GM18861 (cell line): ENCODE measurements at regions not wholly inside any gene's neighbourhood (a gene's known extent, or its start where the extent isn't known, plus 50 kb on each side); places are given as distances from the start of the nearest gene placed in this dataset.

Source experiments
- ATAC-seq: cut with Tn5 transposase; IDR thresholded peaks from one replicate; pipeline ENCODE4 v1.9.1; 2021; ENCODE audit not compliant: unreplicated experiment

DNA sequence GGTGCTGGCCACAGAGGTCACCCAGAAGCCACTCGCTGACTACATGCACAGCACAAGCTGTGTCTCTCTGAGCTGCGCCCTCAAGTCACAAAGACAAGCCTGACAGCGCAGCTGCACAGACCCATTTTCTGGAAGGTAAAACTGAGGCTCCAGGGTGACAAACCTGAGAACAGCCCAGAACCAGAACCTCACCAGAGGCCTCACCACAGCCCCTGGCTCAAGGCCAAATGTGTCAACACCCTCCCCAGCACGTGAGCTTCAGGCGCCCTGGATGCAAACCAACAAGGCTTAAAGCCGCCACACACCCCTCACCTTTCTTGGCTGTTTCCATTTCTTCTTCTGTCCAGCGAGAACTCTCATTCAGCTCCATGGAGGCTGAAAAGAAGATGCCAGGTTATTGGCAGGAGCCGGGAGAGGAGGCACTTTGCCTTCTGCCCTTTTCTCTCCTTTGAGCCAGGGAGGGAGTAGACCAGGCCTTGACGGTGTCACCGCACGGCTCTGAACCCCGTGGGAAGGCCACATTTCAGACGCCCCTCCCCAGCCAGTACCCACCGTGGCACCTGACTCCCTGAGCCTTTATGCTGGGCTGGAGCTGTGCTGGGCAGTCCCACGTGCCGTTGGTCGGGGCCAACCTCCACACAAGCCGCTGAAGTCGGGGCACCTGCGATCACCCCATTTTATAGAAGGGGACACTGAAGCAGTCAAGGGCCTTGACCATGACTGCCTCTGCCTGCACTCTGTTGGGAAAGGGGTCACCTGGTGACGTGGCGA is 103.1 kb downstream of the RFLNA start:
- ATAC-seq: no peak

DNA sequence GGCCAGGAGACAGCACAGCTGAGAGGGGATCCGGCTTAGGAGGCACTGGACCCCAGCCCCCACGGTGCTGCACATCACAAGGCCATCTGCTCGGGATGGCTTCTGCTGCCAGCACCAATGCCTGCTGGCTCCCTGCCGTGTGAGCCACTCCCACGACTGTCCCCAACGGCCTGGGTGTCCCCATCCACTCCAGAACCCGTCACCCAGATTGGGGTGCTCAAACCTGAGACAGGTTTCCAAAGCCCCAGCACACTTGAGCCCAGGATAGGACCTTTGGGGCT is 102.4 kb downstream of the RFLNA start:
- ATAC-seq: no peak

DNA sequence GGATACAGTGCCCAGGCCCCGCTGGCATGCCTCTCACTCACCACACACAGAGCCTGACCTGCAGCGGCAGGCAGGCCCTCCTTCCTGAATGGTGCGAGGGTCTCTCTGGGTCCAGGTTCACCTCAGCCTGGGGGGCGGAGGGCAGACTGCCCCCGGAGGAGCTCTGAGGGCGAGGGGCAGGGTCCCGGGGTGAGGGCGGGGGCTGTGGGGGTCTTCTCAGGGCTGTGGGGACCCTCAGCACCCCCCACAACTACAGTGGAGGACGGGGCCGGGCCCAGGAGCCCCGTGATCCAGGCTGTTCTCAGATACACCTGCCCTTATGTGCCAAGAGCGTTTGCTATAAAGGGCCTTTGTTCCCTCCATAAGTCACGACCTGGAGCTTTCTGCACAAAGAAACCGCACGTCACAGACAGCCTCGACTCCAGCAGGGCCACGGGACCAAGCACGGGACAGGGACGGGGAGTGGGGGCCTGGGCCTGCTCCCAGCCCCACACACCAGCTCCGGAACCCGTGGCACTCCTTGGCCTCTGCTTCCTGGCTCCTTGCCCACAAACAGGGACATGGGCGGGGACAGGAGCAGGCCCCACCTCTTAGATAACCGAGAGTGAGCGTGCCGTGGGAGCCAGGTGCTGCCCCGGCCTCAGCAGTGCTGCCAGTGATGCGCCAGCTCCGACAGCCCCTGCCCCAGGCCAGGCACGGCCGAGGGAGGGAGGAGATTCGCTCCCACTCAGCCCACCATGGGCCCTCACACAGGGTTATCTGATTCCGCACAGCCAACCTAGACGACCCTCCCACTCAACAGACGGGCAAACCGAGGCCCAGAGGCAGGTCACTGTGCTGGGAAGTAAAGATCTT is 101.9 kb downstream of the RFLNA start:
- no peak for ATAC-seq

- ATAC-seq: no peak
These were observed 101.1 kb downstream of the RFLNA start for GRCh38 chr12:124395986-124396385.

GRCh38 chr12:124395284-124395752 is 100.4 kb downstream of the RFLNA start:
- ATAC-seq: no peak

GRCh38 chr12:124394462-124395128 is 99.7 kb downstream of the RFLNA start:
- ATAC-seq: no peak

DNA sequence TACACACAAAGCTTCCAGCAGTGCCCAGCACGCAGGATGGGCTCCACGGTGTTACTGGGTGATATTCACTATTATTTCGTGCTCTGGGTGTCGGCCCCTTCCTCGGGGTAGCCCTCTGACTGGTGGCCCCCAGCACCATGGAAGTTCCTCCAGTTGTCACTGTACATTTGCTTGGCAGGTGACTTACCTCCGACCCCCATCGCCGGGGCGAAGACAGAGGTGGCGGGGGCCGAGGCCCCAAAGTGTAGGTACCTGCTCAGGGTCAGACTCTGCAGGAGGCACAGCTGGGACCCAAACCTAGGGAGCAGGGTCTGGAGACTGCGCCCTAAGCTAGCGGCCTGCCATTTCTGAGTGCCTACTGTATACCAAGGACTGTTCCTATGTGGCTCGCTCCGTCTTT is 98.9 kb downstream of the RFLNA start:
- ATAC-seq: no peak

GRCh38 chr12:124393414-124393790 is 98.5 kb downstream of the RFLNA start:
- no peak for ATAC-seq

DNA sequence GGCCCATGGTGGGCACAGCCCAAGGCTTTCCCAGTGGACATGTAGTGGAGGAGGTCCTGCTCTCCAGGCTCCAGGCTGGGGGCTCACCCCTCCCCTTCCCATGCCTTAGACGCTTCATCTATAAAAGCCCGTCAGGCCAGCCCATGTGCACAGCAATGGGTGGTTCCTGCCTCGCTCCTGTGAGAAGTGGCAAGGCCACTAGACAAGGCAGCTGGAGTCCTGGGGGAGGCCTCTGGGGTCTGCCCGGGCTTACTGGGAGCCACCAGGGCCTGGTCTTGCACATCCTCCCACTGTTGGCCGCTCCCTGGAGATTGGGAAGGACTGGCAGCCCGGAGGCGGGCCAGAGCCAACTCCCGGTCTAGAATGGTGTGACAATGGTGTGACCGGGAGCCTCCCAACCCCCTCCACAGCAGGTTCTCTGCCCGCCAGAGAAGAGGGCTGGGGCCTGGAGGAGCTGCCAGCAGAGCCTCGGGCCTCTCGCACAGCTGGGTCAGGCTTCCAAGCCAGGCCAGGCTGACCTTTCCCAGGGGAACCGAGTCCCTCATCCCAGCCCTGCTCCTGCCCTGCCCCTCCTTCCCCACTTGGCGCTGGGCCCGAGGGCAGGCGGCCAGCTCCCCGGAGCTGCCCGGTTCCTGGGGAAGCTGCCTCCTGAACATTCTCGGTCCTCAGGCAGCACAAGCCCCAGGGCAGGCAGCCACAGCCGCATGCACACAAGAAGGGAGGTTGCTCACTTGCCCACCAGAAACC is 97.9 kb downstream of the RFLNA start:
- ATAC-seq: no peak

GRCh38 chr12:124392271-124392666 is 97.4 kb downstream of the RFLNA start:
- ATAC-seq: no peak

GRCh38 chr12:124391340-124392261 is 96.7 kb downstream of the RFLNA start:
- ATAC-seq: no peak

DNA sequence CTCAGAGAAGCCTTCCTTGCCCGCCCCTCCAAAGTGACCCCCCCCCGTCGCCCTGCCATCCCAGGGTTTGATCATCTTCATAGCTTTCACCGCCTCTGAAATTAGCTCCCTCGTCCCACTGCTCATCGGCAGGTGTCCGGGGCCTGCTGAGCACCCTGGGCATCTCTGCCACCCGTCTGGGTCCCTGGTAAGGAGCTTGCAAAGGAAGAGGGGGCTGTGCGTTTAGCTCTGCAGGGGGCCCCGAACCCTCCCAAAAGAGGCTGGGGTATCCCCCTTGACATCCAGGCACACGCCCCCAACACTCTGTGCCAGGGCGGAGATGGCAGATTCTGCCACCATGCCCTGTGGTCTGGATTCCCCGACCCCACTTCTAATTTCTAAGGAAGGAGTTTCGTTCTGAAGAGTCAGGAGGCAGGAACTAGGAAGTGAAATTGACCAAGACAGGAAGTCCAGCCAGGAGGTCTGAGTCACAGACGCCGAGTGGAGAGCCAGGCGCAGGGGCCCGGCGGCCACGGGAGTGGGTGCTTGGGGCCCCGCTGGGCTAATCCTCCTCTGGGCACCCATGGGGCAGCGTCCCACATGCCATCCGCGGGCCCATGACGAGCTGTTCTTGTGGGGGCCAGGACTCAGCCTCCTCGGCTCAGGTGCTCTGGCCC is 95.7 kb downstream of the RFLNA start:
- no peak for ATAC-seq

GRCh38 chr12:124389725-124390441 is 95.0 kb downstream of the RFLNA start:
- ATAC-seq: no peak

DNA sequence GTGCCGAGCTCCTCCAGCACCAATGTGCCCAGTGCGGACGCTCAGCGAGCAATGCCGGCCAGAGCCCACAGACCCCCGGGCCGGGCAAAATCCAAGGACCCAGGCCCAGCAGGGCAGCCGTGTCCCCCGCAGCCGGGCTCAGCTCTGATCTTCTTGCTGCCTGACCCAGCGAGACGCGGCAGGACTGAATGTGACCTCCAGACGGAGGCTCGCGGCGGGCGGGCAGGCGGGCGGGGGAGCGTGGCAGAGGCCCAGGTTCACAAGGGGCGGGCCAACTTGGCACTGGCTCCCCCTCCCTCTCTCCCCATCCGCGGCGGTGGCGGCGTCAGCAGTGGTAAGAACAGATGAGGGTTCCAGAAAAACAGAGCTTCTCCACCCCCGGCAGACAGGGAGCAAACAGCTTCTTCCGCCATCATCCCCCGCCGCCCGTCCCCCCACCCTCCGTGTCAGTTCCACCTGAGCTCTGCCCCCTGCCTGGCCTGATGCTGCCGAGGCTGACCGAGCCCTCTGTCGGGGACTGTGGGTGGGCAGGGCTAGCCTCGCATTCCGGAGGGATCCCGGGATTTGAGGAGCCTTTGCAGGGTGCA is 94.3 kb downstream of the RFLNA start:
- no peak for ATAC-seq

- ATAC-seq: no peak
These were observed 93.8 kb downstream of the RFLNA start for GRCh38 chr12:124388679-124389137.

DNA sequence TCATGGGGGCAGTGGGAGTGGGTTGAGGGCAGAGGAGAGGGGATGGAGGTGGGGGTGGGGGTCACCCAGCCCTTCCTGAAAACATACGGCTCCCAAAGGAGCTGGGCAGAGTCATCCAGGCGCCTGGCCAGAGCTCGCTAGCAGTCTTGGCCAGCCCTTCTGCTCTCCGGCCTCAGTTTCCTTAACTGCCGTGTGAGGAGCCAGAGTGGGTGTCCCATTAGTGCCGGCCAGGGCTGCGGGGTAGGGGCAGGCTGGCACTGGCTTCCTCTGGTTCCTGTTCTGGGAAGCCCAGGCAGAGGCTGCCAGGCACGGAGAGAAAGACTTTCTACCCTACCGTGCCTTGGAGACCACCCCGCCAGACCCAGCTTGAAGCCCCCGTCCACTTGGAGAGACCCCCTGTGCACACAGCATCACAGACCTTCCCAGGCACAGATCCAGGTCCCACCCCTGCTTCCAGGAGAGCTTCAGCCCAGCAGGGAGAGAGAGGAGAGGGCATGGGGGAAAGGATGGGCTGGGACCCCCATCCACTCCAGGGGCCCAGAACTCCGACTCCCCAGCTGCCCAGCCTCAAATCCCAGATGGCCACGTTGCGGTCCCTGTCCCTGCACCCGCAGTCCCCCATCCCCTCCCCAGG is 93.3 kb downstream of the RFLNA start:
- no peak for ATAC-seq

DNA sequence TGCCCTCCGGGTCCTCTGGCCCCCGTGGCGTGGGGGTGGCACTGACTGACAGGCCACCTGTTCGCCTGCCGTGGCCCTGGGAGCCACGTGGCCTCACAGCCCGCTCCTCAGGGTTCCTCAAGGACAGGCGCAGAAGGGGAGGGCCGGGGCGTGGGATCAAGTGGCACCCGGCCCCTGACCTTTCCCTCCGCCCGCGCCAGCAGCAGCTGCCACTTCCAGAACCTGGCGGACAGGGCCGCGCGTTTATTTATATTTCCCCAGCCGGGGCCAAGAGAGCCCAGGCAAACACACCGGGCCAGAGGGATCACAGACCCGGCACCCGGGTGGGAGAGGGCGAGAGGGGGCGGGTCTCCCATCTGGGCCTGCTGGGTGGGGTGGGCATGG is 92.6 kb downstream of the RFLNA start:
- ATAC-seq: no peak
